ENCODE measurements at regions not wholly inside any gene's neighbourhood (a gene's known extent, or its start where the extent isn't known, plus 50 kb on each side); places are given as distances from the start of the nearest gene placed in this dataset.
"Not testable (repeated sequence)": the region's sequence is repeated elsewhere in the genome, so short reads cannot be mapped to it uniquely, and the experiment has no call there.

DNA sequence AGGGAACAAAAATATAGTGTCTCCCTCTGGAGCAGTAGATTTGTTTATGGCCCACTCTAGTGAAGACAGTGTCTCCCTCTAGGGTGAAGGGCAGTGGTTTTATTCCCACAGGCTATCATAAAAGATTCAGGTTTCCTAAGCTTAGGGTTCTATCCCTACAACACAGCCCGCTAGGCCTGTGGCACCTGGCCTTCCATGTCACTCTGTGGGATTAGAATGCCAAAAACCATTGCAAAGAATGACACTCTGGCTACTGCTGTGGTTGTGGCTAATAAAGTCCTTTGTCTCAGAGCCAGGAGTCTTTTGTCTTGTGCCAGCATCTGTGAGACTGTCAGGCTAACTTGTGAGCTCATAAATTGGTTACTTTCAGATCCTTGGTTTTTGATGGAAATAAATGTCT lies 700.7 kb upstream of the DEFB115 start:
- H3K9me3 ChIP-seq (replicated peaks in 1 of 3); intact Hi-C loops (cut with DNase I); H3K4me3 ChIP-seq; H3K27ac ChIP-seq; H3K4me1 ChIP-seq (replicated peaks in 1 of 2); H3K27me3 ChIP-seq; DNase-seq; H3K36me3 ChIP-seq (replicated peaks in 1 of 2): not testable (repeated sequence)
- 50 to 88% (median 63%) methylated on average over 1 of the region's 1 CpG for WGBS, 4 donors

DNA sequence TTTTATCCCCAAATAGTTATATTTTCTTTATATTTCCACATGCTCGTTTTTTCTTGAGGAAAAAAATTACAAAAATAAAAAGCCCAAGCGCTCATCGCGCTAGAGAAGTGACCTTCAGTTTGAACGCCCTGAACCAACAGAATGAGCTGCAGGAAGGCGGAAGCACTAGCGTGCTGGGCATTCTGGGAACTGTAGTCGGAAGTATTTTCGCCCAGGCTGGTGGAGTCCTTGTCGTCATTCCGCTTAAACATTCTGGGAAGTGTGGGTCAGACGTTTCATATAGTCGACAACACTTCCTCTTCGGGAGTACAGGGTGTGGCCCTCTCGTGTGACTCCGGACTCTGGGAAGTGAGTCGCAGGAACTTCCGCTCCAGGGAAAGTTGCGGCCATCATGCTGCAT lies 692.4 kb upstream of the DEFB115 start:
- H3K27me3 ChIP-seq; DNase-seq; H3K4me3 ChIP-seq; intact Hi-C loops (cut with DNase I); H3K27ac ChIP-seq; H3K36me3 ChIP-seq (replicated peaks in 1 of 2); H3K4me1 ChIP-seq (replicated peaks in 1 of 2); H3K9me3 ChIP-seq (replicated peaks in 1 of 3): not testable (repeated sequence)
- 46 to 67% (median 64%) methylated on average over 13 to 19 of the region's 19 CpGs for WGBS, 4 donors

DNA sequence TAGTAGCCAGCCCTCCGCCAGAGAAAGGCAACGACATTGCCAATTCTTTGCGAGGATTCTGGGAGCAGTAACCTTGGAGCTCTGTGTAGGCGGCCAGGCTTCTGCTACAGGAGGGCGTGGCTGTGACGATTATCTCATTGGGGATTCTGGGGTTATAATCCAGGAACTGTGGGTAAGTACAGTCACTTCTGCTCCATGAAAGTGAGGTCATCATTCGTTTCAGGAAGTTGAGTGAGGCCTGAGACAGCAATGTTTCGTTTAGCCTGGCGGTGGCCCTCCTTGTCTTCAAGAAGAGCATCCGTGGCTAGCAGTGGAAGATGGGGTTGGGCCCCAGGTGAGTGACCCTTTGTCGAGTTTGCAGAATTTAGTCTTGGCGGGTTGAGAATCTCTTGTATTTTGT lies 687.6 kb upstream of the DEFB115 start:
- H3K36me3 ChIP-seq (replicated peaks in 1 of 2); H3K9me3 ChIP-seq (replicated peaks in 1 of 3); intact Hi-C loops (cut with DNase I); DNase-seq; H3K27ac ChIP-seq; H3K27me3 ChIP-seq; H3K4me3 ChIP-seq; H3K4me1 ChIP-seq (replicated peaks in 1 of 2): not testable (repeated sequence)
- WGBS, 4 donors: 72 to 88% (median 80%) methylated on average over 3 to 10 of the region's 12 CpGs

DNA sequence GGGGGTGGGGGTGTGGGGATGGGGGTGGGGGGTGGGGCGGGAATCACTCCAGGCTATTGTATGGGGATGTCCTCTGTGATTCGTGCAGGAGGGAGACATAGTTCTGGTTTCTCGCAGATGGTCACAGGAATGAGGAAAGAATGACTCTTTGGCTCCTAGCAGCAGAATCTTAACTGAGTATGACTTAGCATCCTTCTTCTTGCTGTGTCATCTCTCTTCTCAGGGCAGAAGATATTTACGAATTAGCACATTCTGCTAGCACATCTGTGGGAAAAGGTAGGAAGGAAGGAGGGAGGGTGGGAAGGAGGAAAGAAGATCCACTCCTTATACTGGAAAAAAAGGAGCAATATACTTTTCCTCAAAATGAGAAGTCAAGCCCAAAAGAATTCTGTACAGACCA lies 686.8 kb upstream of the DEFB115 start:
- H3K9me3 ChIP-seq (replicated peaks in 1 of 3); H3K4me1 ChIP-seq (replicated peaks in 1 of 2); H3K27ac ChIP-seq; H3K27me3 ChIP-seq; H3K4me3 ChIP-seq; DNase-seq; H3K36me3 ChIP-seq (replicated peaks in 1 of 2); intact Hi-C loops (cut with DNase I): not testable (repeated sequence)
- WGBS, 4 donors: 64 to 72% (median 70%) methylated on average over 4 of the region's 4 CpGs

DNA sequence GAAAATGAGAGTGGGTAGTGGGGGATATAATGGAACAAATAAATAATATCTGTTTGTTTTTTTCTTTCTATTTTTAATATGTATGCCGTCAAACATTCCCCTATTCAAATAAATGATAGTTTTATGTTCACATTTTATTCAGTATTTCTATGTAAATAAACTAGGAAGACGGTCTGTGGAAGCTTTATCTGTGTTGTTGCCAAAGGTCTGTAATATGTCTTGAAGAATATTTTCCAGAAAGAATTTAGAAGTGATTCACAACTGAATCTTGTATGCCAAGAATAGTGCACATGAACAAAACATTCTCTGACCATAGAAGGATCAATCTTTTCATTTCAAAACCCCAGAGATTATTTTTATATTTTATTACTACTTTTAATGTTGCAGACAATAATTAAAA lies 683.1 kb upstream of the DEFB115 start:
- H3K4me3 ChIP-seq; H3K36me3 ChIP-seq (replicated peaks in 1 of 2); H3K9me3 ChIP-seq (replicated peaks in 1 of 3); H3K27ac ChIP-seq; H3K27me3 ChIP-seq; intact Hi-C loops (cut with DNase I); H3K4me1 ChIP-seq (replicated peaks in 1 of 2); DNase-seq: not testable (repeated sequence)
- WGBS, 4 donors: 50 to 60% (median 55%) methylated on average over 2 of the region's 2 CpGs

DNA sequence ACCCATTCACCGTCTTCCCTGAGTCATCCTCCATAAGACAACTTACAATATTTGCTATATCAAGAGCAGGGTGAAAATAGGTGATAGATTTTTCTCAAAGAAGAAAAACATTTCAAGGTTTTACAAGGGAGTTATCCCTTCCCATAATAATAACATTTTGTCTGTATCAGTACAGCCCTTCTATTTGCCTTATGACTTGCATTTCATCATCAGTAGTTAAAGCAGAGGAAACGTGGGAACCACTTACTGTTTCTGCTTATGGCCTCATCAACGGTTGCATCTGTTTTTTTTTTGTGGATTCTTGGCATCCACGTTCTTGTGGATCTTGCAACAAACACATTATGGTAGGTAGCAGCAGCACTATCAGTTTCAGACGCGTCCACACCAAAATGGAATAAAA lies 678.4 kb upstream of the DEFB115 start:
- H3K27ac ChIP-seq; H3K4me1 ChIP-seq (replicated peaks in 1 of 2); intact Hi-C loops (cut with DNase I); H3K36me3 ChIP-seq (replicated peaks in 1 of 2); H3K27me3 ChIP-seq; H3K9me3 ChIP-seq (replicated peaks in 1 of 3); DNase-seq; H3K4me3 ChIP-seq: not testable (repeated sequence)
- 46 to 65% (median 53%) methylated on average over 4 to 6 of the region's 6 CpGs for WGBS, 4 donors

DNA sequence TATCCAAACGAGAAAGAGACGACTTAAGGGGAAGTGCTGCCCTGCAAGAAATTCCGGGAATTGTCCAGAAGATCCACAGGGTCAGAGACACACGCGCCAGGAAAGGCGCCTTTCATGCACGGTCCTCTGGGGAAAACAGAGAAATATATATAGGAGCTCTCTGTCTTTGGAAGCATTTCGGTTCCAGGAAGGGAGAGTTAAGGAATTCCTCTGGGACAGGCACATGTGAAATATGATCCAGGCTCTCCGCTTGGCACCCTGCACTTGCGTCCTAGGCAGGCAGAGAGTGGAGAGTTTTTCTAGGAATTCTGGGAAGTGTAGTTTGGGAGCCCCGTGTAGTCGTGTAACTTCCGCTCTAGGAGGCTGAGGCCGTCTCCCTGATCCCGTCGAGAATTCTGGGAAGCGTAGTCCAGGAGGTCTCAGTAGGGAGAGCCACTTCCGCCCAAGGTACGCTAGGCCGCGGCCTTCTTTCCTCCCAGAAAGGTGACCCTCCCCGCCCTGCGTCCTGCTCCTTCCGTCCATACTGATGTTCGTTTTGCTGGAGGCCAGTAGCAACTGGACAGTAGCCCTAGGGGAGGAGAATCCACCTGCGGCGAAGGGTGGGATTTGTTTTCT lies 677.5 kb upstream of the DEFB115 start:
- H3K27me3 ChIP-seq; H3K9me3 ChIP-seq (replicated peaks in 1 of 3); H3K36me3 ChIP-seq (replicated peaks in 1 of 2); intact Hi-C loops (cut with DNase I); H3K4me1 ChIP-seq (replicated peaks in 1 of 2): not testable (repeated sequence)
- 1 to 24% (median 15%) methylated on average over 10 to 27 of the region's 27 CpGs for WGBS, 4 donors
- peak in 1 of 2 donors; percentile 44 for TF ChIP-seq POLR2A (IDR thresholded peaks at IDR 0.05)
- H3K27ac ChIP-seq: peak overlapping the region in 2 of 5 donors; percentile 38 to 39
- peak; percentile 63 to 95 (median 86) for DNase-seq
- peak overlapping the region in 2 of 4 donors; percentile 13 to 43 for H3K4me3 ChIP-seq

DNA sequence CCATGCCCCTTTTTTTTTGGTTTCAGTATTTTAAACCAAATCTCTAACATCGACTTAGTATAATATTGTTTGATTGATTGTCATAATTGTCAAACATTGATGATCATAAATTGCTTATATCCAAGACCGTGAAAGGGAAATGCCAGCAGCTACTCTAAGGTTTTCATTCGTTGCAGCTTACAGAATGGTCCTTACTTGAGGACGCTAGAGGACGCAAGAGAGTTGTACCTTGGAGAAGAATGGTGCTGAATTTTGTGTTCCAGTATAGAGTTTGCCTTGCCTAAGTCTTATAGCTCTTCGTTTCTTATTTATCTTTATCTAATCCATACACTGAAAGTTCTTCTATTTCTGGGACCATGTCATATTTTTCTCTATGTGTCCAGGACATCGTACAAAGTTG lies 675.6 kb upstream of the DEFB115 start:
- WGBS, 4 donors: 34 to 54% (median 40%) methylated on average over 7 of the region's 7 CpGs
- intact Hi-C loops (cut with DNase I); H3K9me3 ChIP-seq (replicated peaks in 1 of 3): not testable (repeated sequence)

DNA sequence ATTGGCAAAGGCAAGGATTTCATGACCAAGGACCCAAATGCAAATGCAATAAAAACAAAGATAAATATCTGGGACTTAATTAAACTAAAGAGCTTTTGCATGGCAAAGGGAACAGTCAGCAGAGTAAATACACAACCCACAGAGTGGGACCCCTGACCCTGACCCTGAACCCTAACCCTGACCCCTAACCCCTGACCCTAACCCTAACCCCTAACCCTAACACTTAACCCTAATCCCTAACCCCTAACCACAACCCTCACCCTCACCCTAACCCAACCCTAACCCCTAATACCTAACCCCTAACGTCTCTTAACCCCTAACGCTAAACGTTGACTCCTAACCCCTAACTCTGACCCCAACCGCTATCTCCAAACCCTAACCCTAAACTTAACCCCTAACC lies 673.1 kb upstream of the DEFB115 start:
- DNase-seq; H3K27ac ChIP-seq; H3K9me3 ChIP-seq (replicated peaks in 1 of 3); H3K4me1 ChIP-seq (replicated peaks in 1 of 2); intact Hi-C loops (cut with DNase I); H3K36me3 ChIP-seq (replicated peaks in 1 of 2); H3K4me3 ChIP-seq; H3K27me3 ChIP-seq: not testable (repeated sequence)
- 74 to 83% (median 80%) methylated on average over 4 of the region's 4 CpGs for WGBS, 4 donors

More for the DNA sequence above, 675.6 kb upstream of the DEFB115 start:
- H3K36me3 ChIP-seq (replicated peaks in 1 of 2); H3K27ac ChIP-seq; H3K27me3 ChIP-seq; H3K4me3 ChIP-seq; H3K4me1 ChIP-seq (replicated peaks in 1 of 2): not testable (repeated sequence)
- TF ChIP-seq, protein P1, sequence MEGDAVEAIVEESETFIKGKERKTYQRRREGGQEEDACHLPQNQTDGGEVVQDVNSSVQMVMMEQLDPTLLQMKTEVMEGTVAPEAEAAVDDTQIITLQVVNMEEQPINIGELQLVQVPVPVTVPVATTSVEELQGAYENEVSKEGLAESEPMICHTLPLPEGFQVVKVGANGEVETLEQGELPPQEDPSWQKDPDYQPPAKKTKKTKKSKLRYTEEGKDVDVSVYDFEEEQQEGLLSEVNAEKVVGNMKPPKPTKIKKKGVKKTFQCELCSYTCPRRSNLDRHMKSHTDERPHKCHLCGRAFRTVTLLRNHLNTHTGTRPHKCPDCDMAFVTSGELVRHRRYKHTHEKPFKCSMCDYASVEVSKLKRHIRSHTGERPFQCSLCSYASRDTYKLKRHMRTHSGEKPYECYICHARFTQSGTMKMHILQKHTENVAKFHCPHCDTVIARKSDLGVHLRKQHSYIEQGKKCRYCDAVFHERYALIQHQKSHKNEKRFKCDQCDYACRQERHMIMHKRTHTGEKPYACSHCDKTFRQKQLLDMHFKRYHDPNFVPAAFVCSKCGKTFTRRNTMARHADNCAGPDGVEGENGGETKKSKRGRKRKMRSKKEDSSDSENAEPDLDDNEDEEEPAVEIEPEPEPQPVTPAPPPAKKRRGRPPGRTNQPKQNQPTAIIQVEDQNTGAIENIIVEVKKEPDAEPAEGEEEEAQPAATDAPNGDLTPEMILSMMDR (IDR thresholded peaks at IDR 0.05): peak in 5 of 6 experiments; percentile 8 to 56 (median 25)
- DNase-seq: peak in 1 of 7 donors; percentile 47

Data from adrenal gland (tissue), 9 donors.